ENCODE measurements at regions not wholly inside any gene's neighbourhood (a gene's known extent, or its start where the extent isn't known, plus 50 kb on each side); places are given as distances from the start of the nearest gene placed in this dataset.

GRCh38 chr1:55646181-55646580 lies 431.0 kb upstream of the USP24 start:
- TF ChIP-seq CREB1 (IDR thresholded peaks at IDR 0.05; ENCODE audit: low read depth) (no peak), ZBTB7A (IDR thresholded peaks at IDR 0.05; ENCODE audit: low read depth) (no peak), RAD21 (IDR thresholded peaks at IDR 0.05; ENCODE audit: low read depth) (no peak), USF1 (IDR thresholded peaks at IDR 0.05) (no peak), TAF1 (IDR thresholded peaks at IDR 0.05; ENCODE audit: low read depth) (no peak), EP300 (IDR thresholded peaks at IDR 0.05; ENCODE audit: borderline replicate concordance) (no peak), FOXM1 (IDR thresholded peaks at IDR 0.05; ENCODE audit: borderline replicate concordance, low read depth) (no peak), REST (IDR thresholded peaks at IDR 0.05; ENCODE audit: low read depth) (no peak)

- no peak for TF ChIP-seq YY1 (IDR thresholded peaks at IDR 0.05; ENCODE audit: low read depth)
- TF ChIP-seq TAF1 (IDR thresholded peaks at IDR 0.05; ENCODE audit: low read depth) = no peak
- no peak for TF ChIP-seq TEAD4 (IDR thresholded peaks at IDR 0.05)
- TF ChIP-seq FOXM1 (IDR thresholded peaks at IDR 0.05; ENCODE audit: borderline replicate concordance, low read depth) = no peak
- TF ChIP-seq CEBPB (IDR thresholded peaks at IDR 0.05) = no peak
- no peak for TF ChIP-seq NFIC (IDR thresholded peaks at IDR 0.05)
- no peak for TF ChIP-seq REST (IDR thresholded peaks at IDR 0.05; ENCODE audit: low read depth)
- TF ChIP-seq ZBTB7A (IDR thresholded peaks at IDR 0.05; ENCODE audit: low read depth) = no peak
- TF ChIP-seq EGR1 (IDR thresholded peaks at IDR 0.05) = no peak
- TF ChIP-seq USF1 (IDR thresholded peaks at IDR 0.05) = no peak
- TF ChIP-seq TCF12 (IDR thresholded peaks at IDR 0.05; ENCODE audit: low read depth) = no peak
- no peak for TF ChIP-seq RAD21 (IDR thresholded peaks at IDR 0.05; ENCODE audit: low read depth)
- TF ChIP-seq MAX (IDR thresholded peaks at IDR 0.05) = no peak
Observed at GRCh38 chr1:55645270-55645669, 430.1 kb upstream of the USP24 start.

- TF ChIP-seq EGR1 (IDR thresholded peaks at IDR 0.05) (no peak), TCF12 (IDR thresholded peaks at IDR 0.05; ENCODE audit: low read depth) (no peak), TAF1 (IDR thresholded peaks at IDR 0.05; ENCODE audit: low read depth) (no peak), MAX (IDR thresholded peaks at IDR 0.05) (no peak), EP300 (IDR thresholded peaks at IDR 0.05; ENCODE audit: borderline replicate concordance) (no peak), CREB1 (IDR thresholded peaks at IDR 0.05; ENCODE audit: low read depth) (no peak), FOXM1 (IDR thresholded peaks at IDR 0.05; ENCODE audit: borderline replicate concordance, low read depth) (no peak), TEAD4 (IDR thresholded peaks at IDR 0.05) (no peak), ZBTB7A (IDR thresholded peaks at IDR 0.05; ENCODE audit: low read depth) (no peak), NFIC (IDR thresholded peaks at IDR 0.05) (no peak), CEBPB (IDR thresholded peaks at IDR 0.05) (no peak), REST (IDR thresholded peaks at IDR 0.05; ENCODE audit: low read depth) (no peak), RAD21 (IDR thresholded peaks at IDR 0.05; ENCODE audit: low read depth) (no peak), YY1 (IDR thresholded peaks at IDR 0.05; ENCODE audit: low read depth) (no peak), USF1 (IDR thresholded peaks at IDR 0.05) (no peak)
Observed at GRCh38 chr1:55641947-55642346, 426.8 kb upstream of the USP24 start.

GRCh38 chr1:55640708-55641473 lies 425.7 kb upstream of the USP24 start:
- TF ChIP-seq CEBPB (IDR thresholded peaks at IDR 0.05) (no peak), TAF1 (IDR thresholded peaks at IDR 0.05; ENCODE audit: low read depth) (no peak), RAD21 (IDR thresholded peaks at IDR 0.05; ENCODE audit: low read depth) (no peak), EGR1 (IDR thresholded peaks at IDR 0.05) (no peak), FOXM1 (IDR thresholded peaks at IDR 0.05; ENCODE audit: borderline replicate concordance, low read depth) (no peak), ZBTB7A (IDR thresholded peaks at IDR 0.05; ENCODE audit: low read depth) (no peak), EP300 (IDR thresholded peaks at IDR 0.05; ENCODE audit: borderline replicate concordance) (no peak), TEAD4 (IDR thresholded peaks at IDR 0.05) (no peak), YY1 (IDR thresholded peaks at IDR 0.05; ENCODE audit: low read depth) (no peak), TCF12 (IDR thresholded peaks at IDR 0.05; ENCODE audit: low read depth) (no peak), REST (IDR thresholded peaks at IDR 0.05; ENCODE audit: low read depth) (no peak), USF1 (IDR thresholded peaks at IDR 0.05) (no peak), CREB1 (IDR thresholded peaks at IDR 0.05; ENCODE audit: low read depth) (no peak), NFIC (IDR thresholded peaks at IDR 0.05) (no peak)
